PFSK-1 (cell line): ENCODE measurements at regions not wholly inside any gene's neighbourhood (a gene's known extent, or its start where the extent isn't known, plus 50 kb on each side); places are given as distances from the start of the nearest gene placed in this dataset.

Experiments
- FOXP2 ChIP-seq: optimal IDR thresholded peaks from 2 replicates; pipeline ENCODE3; 2011; ENCODE audit warnings: borderline replicate concordance, control low read depth, inconsistent platforms; ENCODE audit not compliant: insufficient read depth; ENCODE audit errors: extremely low read length, extremely low read depth
- POLR2AphosphoS5 ChIP-seq: IDR thresholded peaks from 2 replicates; pipeline ENCODE4 v1.6.1; 2012; ENCODE audit warnings: low read depth, mild to moderate bottlenecking, control low read depth, low read length, moderate library complexity
- REST ChIP-seq, 2 experiments: IDR thresholded peaks; 2 replicates each; pipeline versions ENCODE4 v1.6.1 to v1.8.0; 2011 to 2012; ENCODE audit warnings: low read depth in 2 of 2, low read length in 2 of 2, control low read depth in 1 of 2, inconsistent platforms in 1 of 2, mild to moderate bottlenecking in 1 of 2, moderate library complexity in 1 of 2; ENCODE audit not compliant: insufficient read depth in 1 of 2
- SIN3A ChIP-seq: IDR thresholded peaks from 2 replicates; pipeline ENCODE4 v1.6.1; 2012; ENCODE audit warnings: mild to moderate bottlenecking, low read length, moderate library complexity, borderline replicate concordance; ENCODE audit not compliant: insufficient read depth
- TAF1 ChIP-seq: IDR thresholded peaks from 2 replicates; pipeline ENCODE4 v1.6.1; 2012; ENCODE audit warnings: low read length, control low read depth, borderline replicate concordance; ENCODE audit not compliant: insufficient read depth

- TF ChIP-seq POLR2AphosphoS5 (no peak), FOXP2 (no peak)
Observed at GRCh38 chr10:69697006-69697405, 67.0 kb downstream of the FAM241B start.

DNA sequence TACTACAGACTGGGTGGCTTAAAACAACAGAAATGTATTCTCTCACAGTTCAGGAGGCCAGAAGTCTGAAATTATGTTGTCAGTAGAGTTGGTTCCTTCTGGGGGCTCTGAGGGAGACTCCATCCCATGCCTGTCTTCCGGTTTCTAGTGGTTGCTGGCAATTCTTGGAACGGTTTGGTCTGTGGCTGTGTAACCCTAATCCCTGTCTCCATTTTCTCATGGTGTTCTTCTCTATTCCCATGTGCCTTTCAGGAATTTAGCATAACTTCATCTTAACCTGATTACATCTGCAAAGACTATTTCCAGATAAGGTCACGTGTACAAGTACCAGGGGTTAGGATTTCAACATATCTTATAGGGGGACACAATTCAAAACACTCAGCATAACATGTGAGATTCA, 73.2 kb downstream of the FAM241B start:
- TF ChIP-seq REST (IDR thresholded peaks at IDR 0.05; ENCODE audit: insufficient read depth in 1 of 2, low read depth in 2 of 2, low read length in 2 of 2) (no peak), POLR2AphosphoS5 (no peak), SIN3A (no peak), TAF1 (no peak), FOXP2 (no peak)

DNA sequence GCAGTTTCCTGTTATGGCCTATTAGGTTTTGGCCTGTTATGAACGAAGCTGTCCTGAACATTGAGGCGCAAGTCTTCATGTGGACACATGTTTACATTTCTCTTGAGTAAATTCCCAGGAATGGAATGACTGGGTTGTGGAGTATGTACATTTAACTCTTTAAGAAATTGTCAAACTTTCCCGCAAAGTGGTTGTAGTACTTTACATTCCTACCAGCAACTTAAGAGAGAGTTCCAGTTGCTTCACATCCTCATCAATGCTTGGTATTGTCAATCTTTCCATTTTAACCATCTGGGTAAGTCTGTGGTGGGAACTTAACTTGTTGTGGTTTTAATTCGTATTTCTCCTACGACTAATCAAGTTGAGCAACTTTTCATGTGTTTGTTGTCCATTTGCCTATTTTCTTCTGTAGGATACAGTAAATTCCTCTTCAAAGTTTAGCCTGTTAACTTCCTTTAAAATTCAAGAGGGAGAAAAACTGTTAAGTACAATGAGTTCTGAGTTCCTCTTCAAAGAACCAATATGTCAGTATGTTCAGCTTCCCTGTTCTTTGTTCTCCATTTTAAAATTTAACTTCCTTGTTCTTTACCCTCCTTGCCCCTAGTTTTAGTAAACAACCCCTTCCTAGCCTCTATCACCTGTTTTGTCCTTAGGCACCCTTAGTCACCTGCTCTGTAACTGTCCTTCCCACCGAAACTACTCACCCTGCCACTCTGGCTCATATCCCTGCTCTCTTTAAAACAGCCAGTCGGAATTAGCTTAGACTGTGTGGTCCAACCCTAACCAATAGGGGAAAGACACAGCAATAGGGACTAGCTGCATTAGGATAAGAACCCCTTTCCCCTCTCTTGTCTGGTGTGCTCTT, 74.0 kb downstream of the FAM241B start:
- TF ChIP-seq TAF1 (no peak), REST (IDR thresholded peaks at IDR 0.05; ENCODE audit: insufficient read depth in 1 of 2, low read depth in 2 of 2, low read length in 2 of 2) (no peak), SIN3A (no peak), POLR2AphosphoS5 (no peak), FOXP2 (no peak)

GRCh38 chr10:69709366-69709941, 79.4 kb downstream of the FAM241B start:
- TF ChIP-seq TAF1: no peak
- TF ChIP-seq REST (IDR thresholded peaks at IDR 0.05; ENCODE audit: insufficient read depth in 1 of 2, low read depth in 2 of 2, low read length in 2 of 2): no peak
- no peak for TF ChIP-seq SIN3A
- no peak for TF ChIP-seq POLR2AphosphoS5
- TF ChIP-seq FOXP2: no peak

- no peak for TF ChIP-seq TAF1
- no peak for TF ChIP-seq REST (IDR thresholded peaks at IDR 0.05; ENCODE audit: insufficient read depth in 1 of 2, low read depth in 2 of 2, low read length in 2 of 2)
- no peak for TF ChIP-seq SIN3A
- no peak for TF ChIP-seq POLR2AphosphoS5
Observed at GRCh38 chr10:69710008-69710888, 80.2 kb downstream of the FAM241B start.
